Neutrophil (primary cell): ENCODE measurements at regions not wholly inside any gene's neighbourhood (a gene's known extent, or its start where the extent isn't known, plus 50 kb on each side); places are given as distances from the start of the nearest gene placed in this dataset.

ENCODE experiments used
- H3K27ac ChIP-seq: fragments of 200-600 bp; sonication (generic); 2 replicates; pipeline ENCODE4 v1.5.1; 2016; ENCODE audit warnings: mild to moderate bottlenecking, moderate library complexity
- H3K27me3 ChIP-seq: fragments of 200-600 bp; sonication (generic); 2 replicates; pipeline ENCODE4 v1.6.0; 2016; ENCODE audit warnings: mild to moderate bottlenecking
- H3K36me3 ChIP-seq: fragments of 200-600 bp; sonication (generic); 2 replicates; pipeline ENCODE4 v1.5.1; 2017
- H3K4me1 ChIP-seq, 2 experiments: fragments of 200-600 bp in 1 of 2; sonication (generic) in 1 of 2; 1 replicate in 1 of 2; 2 replicates in 1 of 2; pipeline versions ENCODE4 v1.5.1 to v1.6.1; 2013 to 2016; ENCODE audit warnings: low read depth in 1 of 2, low read length in 1 of 2, mild to moderate bottlenecking in 1 of 2, moderate library complexity in 1 of 2; ENCODE audit not compliant: control insufficient read depth in 1 of 2, insufficient read depth in 1 of 2
- H3K4me3 ChIP-seq, 2 experiments: fragments of 200-600 bp in 1 of 2; sonication (generic) in 1 of 2; 1 replicate in 1 of 2; 2 replicates in 1 of 2; pipeline ENCODE4 v1.5.1; 2013 to 2016; ENCODE audit warnings: low read depth in 1 of 2, low read length in 1 of 2, mild to moderate bottlenecking in 1 of 2, moderate library complexity in 1 of 2
- H3K9me3 ChIP-seq: fragments of 200-600 bp; sonication (generic); 2 replicates; pipeline ENCODE4 v1.5.1; 2016
- CTCF ChIP-seq: fragments of 200-600 bp; sonication (generic); IDR thresholded peaks from 2 replicates; pipeline ENCODE4 v1.5.1; 2016; ENCODE audit warnings: antibody characterized with exemption

GRCh38 chr12:77724367-77724957, 106.2 kb upstream of the NAV3 start:
- no peak overlapping the region for H3K4me3 ChIP-seq
- H3K27ac ChIP-seq = no peak overlapping the region
- no peak for TF ChIP-seq CTCF
- H3K36me3 ChIP-seq = no peaks in the 10 kb centered on the region
- H3K9me3 ChIP-seq = no peaks in the 10 kb centered on the region
- H3K4me1 ChIP-seq = no peaks in the 10 kb centered on the region
- no peaks in the 10 kb centered on the region for H3K27me3 ChIP-seq

- H3K4me3 ChIP-seq = no peak overlapping the region
- no peaks in the 10 kb centered on the region for H3K36me3 ChIP-seq
- H3K27me3 ChIP-seq = no peaks in the 10 kb centered on the region
- TF ChIP-seq CTCF = no peak
- H3K9me3 ChIP-seq = no peaks in the 10 kb centered on the region
- H3K27ac ChIP-seq = no peak overlapping the region
- H3K4me1 ChIP-seq = no peaks in the 10 kb centered on the region
Measured at GRCh38 chr12:77723308-77723707, 107.4 kb upstream of the NAV3 start.

GRCh38 chr12:77722536-77722935, 108.2 kb upstream of the NAV3 start:
- Histone ChIP-seq H3K27me3 (no peaks in the 10 kb centered on the region), H3K4me1 (no peaks in the 10 kb centered on the region), H3K4me3 (no peak overlapping the region), H3K27ac (no peak overlapping the region), H3K9me3 (no peaks in the 10 kb centered on the region), H3K36me3 (no peaks in the 10 kb centered on the region)
- no peak for TF ChIP-seq CTCF

- Histone ChIP-seq H3K4me3 (no peak overlapping the region), H3K27me3 (no peaks in the 10 kb centered on the region), H3K36me3 (no peaks in the 10 kb centered on the region), H3K27ac (no peak overlapping the region), H3K4me1 (no peaks in the 10 kb centered on the region), H3K9me3 (no peaks in the 10 kb centered on the region)
- TF ChIP-seq CTCF = no peak
Measured at GRCh38 chr12:77720258-77720657, 110.4 kb upstream of the NAV3 start.

GRCh38 chr12:77710209-77710608, 120.5 kb upstream of the NAV3 start:
- Histone ChIP-seq H3K9me3 (no peaks in the 10 kb centered on the region), H3K4me3 (no peak overlapping the region), H3K4me1 (no peaks in the 10 kb centered on the region), H3K36me3 (no peaks in the 10 kb centered on the region), H3K27me3 (no peaks in the 10 kb centered on the region), H3K27ac (no peak overlapping the region)
- no peak for TF ChIP-seq CTCF

- Histone ChIP-seq H3K27me3 (no peaks in the 10 kb centered on the region), H3K4me1 (no peaks in the 10 kb centered on the region), H3K9me3 (no peaks in the 10 kb centered on the region), H3K27ac (no peak overlapping the region), H3K36me3 (no peaks in the 10 kb centered on the region), H3K4me3 (no peak overlapping the region)
- no peak for TF ChIP-seq CTCF
Measured at GRCh38 chr12:77697126-77697525, 133.6 kb upstream of the NAV3 start.
